SK-N-MC (cell line): ENCODE measurements at regions not wholly inside any gene's neighbourhood (a gene's known extent, or its start where the extent isn't known, plus 50 kb on each side); places are given as distances from the start of the nearest gene placed in this dataset.

Experiments
- DNase-seq: peaks from one replicate; pipeline ENCODE4 v3.0.0-alpha.2; 2011; ENCODE audit warnings: low read depth, low spot score
- H3K27ac ChIP-seq: fragments of 200-600 bp; sonication (generic); 2 replicates; pipeline ENCODE4 v1.5.1; 2016; ENCODE audit warnings: mixed run types
- H3K36me3 ChIP-seq: fragments of 200-600 bp; sonication (generic); 2 replicates; pipeline ENCODE4 v1.6.1; 2017; ENCODE audit warnings: antibody characterized with exemption, low read length, mixed read lengths; ENCODE audit not compliant: insufficient read depth
- H3K4me3 ChIP-seq: fragments of 200-600 bp; sonication (generic); 2 replicates; pipeline ENCODE4 v1.5.1; 2016
- H3K9ac ChIP-seq: fragments of 200-600 bp; sonication (generic); 2 replicates; pipeline ENCODE4 v1.8.0; 2017; ENCODE audit warnings: mixed run types, mixed read lengths; ENCODE audit not compliant: insufficient read length
- H3K9me3 ChIP-seq: fragments of 200-600 bp; sonication (generic); 2 replicates; pipeline ENCODE4 v1.6.1; 2017; ENCODE audit warnings: low read depth, mild to moderate bottlenecking, antibody characterized with exemption, low read length, moderate library complexity, mixed read lengths
- EZH2 ChIP-seq: fragments of 200-600 bp; sonication (generic); IDR thresholded peaks from one replicate; pipeline ENCODE4 v1.6.1; 2017; ENCODE audit warnings: antibody characterized with exemption
- FOXP2 ChIP-seq: optimal IDR thresholded peaks from 2 replicates; pipeline ENCODE3; 2011; ENCODE audit warnings: mild to moderate bottlenecking, moderate library complexity; ENCODE audit not compliant: insufficient read depth; ENCODE audit errors: extremely low read length, control extremely low read depth
- POLR2AphosphoS5 ChIP-seq: IDR thresholded peaks from 2 replicates; pipeline ENCODE4 v1.6.1; 2012; ENCODE audit warnings: mild to moderate bottlenecking, low read depth, low read length, borderline replicate concordance

GRCh38 chr2:8541223-8541622, 140.6 kb upstream of the ID2 start:
- H3K4me3 ChIP-seq: no peak overlapping the region
- no peak overlapping the region for H3K9ac ChIP-seq
- no peak overlapping the region for H3K27ac ChIP-seq
- no peak for DNase-seq
- TF ChIP-seq FOXP2 (no peak), EZH2 (no peak), POLR2AphosphoS5 (no peak)
- H3K36me3 ChIP-seq: no peaks in the 10 kb centered on the region
- H3K9me3 ChIP-seq: no peaks in the 10 kb centered on the region

GRCh38 chr2:8541636-8542035, 140.2 kb upstream of the ID2 start:
- no peak for DNase-seq
- H3K27ac ChIP-seq: no peak overlapping the region
- H3K9me3 ChIP-seq: no peaks in the 10 kb centered on the region
- H3K36me3 ChIP-seq: no peaks in the 10 kb centered on the region
- H3K4me3 ChIP-seq: no peak overlapping the region
- no peak overlapping the region for H3K9ac ChIP-seq
- TF ChIP-seq EZH2: no peak
- TF ChIP-seq POLR2AphosphoS5: no peak
- TF ChIP-seq FOXP2: no peak

GRCh38 chr2:8542381-8543059, 139.3 kb upstream of the ID2 start:
- no peak for TF ChIP-seq FOXP2
- TF ChIP-seq POLR2AphosphoS5: no peak
- no peak for TF ChIP-seq EZH2
- H3K9me3 ChIP-seq: no peaks in the 10 kb centered on the region
- no peak for DNase-seq
- no peak overlapping the region for H3K9ac ChIP-seq
- H3K27ac ChIP-seq: no peak overlapping the region
- H3K36me3 ChIP-seq: no peaks in the 10 kb centered on the region
- no peak overlapping the region for H3K4me3 ChIP-seq

GRCh38 chr2:8543060-8543382, 138.8 kb upstream of the ID2 start:
- H3K4me3 ChIP-seq: no peak overlapping the region
- no peak overlapping the region for H3K9ac ChIP-seq
- no peaks in the 10 kb centered on the region for H3K36me3 ChIP-seq
- no peak overlapping the region for H3K27ac ChIP-seq
- H3K9me3 ChIP-seq: no peaks in the 10 kb centered on the region
- TF ChIP-seq POLR2AphosphoS5: no peak
- no peak for TF ChIP-seq FOXP2
- no peak for TF ChIP-seq EZH2
- DNase-seq: no peak

GRCh38 chr2:8543383-8544170, 138.3 kb upstream of the ID2 start:
- Histone ChIP-seq H3K4me3 (no peak overlapping the region), H3K9me3 (no peaks in the 10 kb centered on the region), H3K36me3 (no peaks in the 10 kb centered on the region), H3K27ac (no peak overlapping the region), H3K9ac (no peak overlapping the region)
- DNase-seq: no peak
- TF ChIP-seq EZH2 (no peak), POLR2AphosphoS5 (no peak), FOXP2 (no peak)

- Histone ChIP-seq H3K27ac (no peak overlapping the region), H3K36me3 (no peaks in the 10 kb centered on the region), H3K9me3 (no peaks in the 10 kb centered on the region), H3K9ac (no peak overlapping the region), H3K4me3 (no peak overlapping the region)
- no peak for DNase-seq
- no peak for TF ChIP-seq POLR2AphosphoS5
- no peak for TF ChIP-seq EZH2
- TF ChIP-seq FOXP2: no peak
These were observed 137.6 kb upstream of the ID2 start for GRCh38 chr2:8544171-8544785.

- Histone ChIP-seq H3K9me3 (no peaks in the 10 kb centered on the region), H3K9ac (no peak overlapping the region), H3K4me3 (no peak overlapping the region), H3K36me3 (no peaks in the 10 kb centered on the region), H3K27ac (no peak overlapping the region)
- TF ChIP-seq FOXP2: no peak
- no peak for TF ChIP-seq POLR2AphosphoS5
- no peak for TF ChIP-seq EZH2
- no peak for DNase-seq
These were observed 136.8 kb upstream of the ID2 start for GRCh38 chr2:8544786-8545694.

GRCh38 chr2:8545695-8546611, 135.9 kb upstream of the ID2 start:
- no peak for TF ChIP-seq POLR2AphosphoS5
- TF ChIP-seq EZH2: no peak
- no peak for TF ChIP-seq FOXP2
- no peak for DNase-seq
- no peak overlapping the region for H3K9ac ChIP-seq
- H3K36me3 ChIP-seq: no peaks in the 10 kb centered on the region
- no peak overlapping the region for H3K4me3 ChIP-seq
- no peak overlapping the region for H3K27ac ChIP-seq
- no peaks in the 10 kb centered on the region for H3K9me3 ChIP-seq
